ENCODE measurements at regions not wholly inside any gene's neighbourhood (a gene's known extent, or its start where the extent isn't known, plus 50 kb on each side); places are given as distances from the start of the nearest gene placed in this dataset.

GRCh38 chr13:103356226-103356864, 290.1 kb upstream of the SLC10A2 start:
- TF ChIP-seq YY1 (IDR thresholded peaks at IDR 0.05; ENCODE audit: insufficient read depth, insufficient read length) (no peak), SUZ12 (IDR thresholded peaks at IDR 0.05; ENCODE audit: extremely low read depth, insufficient read depth, insufficient read length) (no peak), ZNF274 (IDR thresholded peaks at IDR 0.05; ENCODE audit: low read depth, low read length) (no peak)
